GM12873 (cell line): ENCODE measurements at regions not wholly inside any gene's neighbourhood (a gene's known extent, or its start where the extent isn't known, plus 50 kb on each side); places are given as distances from the start of the nearest gene placed in this dataset.

Experiments
- TF ChIP-seq, protein P1 (sequence below): IDR thresholded peaks from 2 replicates; pipeline ENCODE4 v1.5.1; 2012; ENCODE audit warnings: low read depth, mild to moderate bottlenecking, moderate library complexity, low read length, control low read depth; ENCODE audit not compliant: insufficient read depth; ENCODE audit errors: missing control alignments

DNA sequence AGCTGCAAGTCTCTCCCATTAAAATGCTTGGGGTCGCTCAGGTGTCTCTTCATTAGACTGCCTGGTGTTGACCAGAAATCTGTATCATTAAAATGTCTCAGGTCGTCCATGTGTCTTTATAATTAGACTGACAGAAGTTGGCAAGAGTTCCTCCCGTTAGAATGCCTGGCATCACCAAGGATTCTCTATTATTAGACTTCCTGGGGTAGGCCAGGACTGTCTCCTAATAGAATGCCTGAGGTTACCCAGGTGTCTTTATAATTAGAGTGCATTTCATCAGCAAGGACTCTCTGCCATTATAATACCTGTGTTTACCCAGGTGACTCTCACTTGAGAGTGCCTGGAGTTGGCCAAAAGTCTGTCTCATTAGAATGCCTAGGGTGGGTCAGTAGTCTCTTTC lies 1537.2 kb downstream of the UQCRFS1 start:
- TF ChIP-seq, protein P1, sequence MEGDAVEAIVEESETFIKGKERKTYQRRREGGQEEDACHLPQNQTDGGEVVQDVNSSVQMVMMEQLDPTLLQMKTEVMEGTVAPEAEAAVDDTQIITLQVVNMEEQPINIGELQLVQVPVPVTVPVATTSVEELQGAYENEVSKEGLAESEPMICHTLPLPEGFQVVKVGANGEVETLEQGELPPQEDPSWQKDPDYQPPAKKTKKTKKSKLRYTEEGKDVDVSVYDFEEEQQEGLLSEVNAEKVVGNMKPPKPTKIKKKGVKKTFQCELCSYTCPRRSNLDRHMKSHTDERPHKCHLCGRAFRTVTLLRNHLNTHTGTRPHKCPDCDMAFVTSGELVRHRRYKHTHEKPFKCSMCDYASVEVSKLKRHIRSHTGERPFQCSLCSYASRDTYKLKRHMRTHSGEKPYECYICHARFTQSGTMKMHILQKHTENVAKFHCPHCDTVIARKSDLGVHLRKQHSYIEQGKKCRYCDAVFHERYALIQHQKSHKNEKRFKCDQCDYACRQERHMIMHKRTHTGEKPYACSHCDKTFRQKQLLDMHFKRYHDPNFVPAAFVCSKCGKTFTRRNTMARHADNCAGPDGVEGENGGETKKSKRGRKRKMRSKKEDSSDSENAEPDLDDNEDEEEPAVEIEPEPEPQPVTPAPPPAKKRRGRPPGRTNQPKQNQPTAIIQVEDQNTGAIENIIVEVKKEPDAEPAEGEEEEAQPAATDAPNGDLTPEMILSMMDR: no peak

DNA sequence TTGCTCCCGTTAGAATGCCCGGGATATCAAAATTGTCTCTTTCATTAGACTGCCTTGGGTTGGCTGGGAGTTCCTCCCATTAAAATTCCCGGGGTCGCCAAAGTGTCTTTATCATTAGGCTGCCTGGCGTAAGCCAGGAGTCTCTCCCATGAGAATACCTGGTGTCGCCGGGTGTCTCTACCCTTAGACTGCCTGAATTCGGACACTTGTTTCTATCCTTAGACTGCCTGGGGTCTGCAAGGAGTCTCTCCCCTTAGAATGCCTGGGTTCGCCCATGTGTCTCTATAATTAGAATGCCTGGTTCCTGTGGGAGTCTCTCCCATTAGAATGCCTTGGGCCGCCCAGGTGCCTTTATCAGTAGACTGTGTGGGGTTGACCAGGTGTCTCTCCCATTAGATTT lies 1538.2 kb downstream of the UQCRFS1 start:
- TF ChIP-seq, protein P1: no peak

DNA sequence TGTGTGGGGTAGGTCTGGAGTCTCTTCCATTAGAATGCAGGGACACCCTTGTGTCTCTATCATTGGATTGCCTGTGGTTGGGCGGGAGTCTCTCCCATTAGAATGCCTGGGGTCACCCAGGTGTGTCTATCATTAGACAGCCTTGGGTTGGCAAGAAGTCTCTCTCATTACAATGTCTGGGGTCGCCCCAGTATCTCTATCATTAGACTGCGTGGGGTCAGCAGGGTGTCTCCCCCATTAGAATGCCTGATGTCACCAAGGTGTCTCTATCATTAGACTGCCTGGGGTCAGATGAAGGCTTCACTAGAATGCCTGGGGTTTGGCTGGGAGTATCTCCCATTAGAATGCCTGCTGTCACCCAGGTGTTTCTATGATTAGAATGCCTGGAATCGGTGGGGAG lies 1539.0 kb downstream of the UQCRFS1 start:
- TF ChIP-seq, protein P1: no peak

DNA sequence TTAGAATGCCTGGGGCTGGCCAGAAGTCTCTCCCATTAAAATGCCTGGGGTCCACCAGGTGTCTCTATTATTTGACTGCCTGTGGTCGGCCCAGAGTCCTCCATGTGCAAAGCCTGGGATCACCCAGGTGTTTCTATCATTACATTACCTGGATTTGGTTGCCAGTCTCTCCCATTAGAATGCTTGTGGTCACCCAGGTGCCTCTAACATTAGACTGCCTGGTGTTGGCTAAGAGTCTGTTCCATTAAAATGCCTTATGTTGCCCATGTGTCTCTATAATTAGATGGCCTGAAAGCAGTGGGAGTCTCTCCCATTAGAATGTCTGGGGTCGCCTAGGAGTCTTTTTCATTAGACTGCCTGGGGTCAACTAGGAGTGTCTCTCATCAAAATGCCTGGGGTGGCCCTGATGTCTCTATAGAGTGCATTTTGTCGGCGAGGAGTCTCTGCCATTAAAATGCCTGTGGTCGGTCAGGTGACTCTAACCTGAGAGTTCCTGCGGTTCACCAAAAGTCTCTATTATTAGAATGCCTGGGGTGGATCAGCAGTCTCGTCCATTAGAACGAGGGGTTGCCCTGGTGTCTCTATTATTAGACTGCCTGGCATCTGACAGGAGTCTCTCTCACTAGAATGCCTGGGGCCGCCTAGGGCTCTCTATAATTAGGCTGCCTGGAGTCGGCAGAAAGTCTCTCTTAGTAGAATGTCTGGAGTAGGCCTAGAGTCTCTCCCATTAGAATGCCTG lies 1540.5 kb downstream of the UQCRFS1 start:
- TF ChIP-seq, protein P1: no peak

DNA sequence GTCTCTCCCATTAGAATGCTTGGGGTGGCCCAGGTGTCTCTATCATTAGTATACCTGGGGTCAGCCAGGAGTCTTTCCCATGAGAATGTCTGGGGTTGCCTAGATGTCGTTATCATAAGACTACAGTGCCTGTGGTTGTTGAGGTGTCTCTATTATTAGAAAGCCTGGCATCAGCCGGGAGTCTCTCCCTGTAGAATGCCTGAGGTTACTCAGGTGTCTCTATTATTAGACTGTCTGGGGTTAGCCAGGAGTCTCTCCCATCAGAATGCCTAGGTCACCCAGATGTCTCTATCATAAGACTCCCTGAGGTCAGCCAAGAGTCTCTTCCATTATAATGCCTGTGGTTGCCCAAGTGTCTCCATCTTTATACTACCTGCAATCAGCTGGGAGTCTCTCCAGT lies 1541.1 kb downstream of the UQCRFS1 start:
- TF ChIP-seq, protein P1: no peak

DNA sequence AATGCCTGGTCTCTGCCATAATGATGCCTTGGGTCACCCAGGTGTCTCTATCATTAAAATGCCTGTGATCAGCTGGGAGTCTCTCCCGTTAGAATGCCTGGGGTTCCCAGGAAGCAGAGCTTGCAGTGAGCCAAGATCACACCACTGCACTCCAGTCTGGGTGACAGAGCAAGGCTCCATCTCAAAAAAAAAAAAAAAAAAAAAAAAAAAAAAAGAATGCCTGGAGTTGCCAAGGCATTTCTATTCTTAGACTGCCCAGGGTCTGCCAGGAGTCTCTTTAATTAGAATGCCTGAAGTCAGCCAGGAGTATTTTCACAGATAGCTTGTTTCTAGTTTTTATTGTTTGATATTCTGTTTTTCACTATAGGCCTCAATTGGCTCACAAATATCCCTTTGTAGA lies 1552.5 kb downstream of the UQCRFS1 start:
- TF ChIP-seq, protein P1: no peak

DNA sequence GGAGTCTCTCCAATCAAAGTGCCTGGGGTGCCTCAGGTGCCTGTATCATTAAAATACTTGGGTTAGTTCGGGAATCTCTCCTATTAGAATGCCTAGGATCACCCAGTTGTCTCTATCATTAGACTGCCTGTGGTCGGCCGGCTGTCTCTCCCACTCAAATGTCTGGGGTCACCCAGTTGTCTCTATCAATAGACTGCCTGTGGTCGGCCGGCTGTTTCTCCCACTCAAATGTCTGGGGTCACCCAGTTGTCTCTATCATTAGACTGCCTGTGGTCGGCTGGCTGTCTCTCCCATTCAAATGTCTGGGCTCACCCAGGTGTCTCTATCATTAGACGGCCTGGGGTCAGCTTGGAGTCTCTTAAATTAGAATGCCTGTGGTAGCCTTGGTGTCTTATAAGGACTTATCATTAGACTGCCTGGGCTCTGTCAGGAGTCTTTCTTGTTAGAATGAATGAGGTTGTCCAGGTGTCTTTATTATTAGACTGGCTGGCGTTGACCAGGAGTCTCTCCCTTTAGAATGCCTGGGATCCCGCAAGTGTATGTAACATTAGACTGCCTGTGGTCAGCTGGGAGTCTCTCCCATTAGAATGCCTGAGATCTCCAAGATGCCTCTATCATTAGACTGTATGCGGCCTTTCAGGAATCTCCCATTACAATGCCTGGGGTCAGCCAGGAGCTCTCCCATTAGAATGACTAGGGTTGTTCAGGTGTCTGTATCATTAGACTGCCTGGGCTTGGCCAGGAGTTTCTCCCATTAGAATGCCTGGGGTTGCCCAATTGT lies 1555.5 kb downstream of the UQCRFS1 start:
- TF ChIP-seq, protein P1: no peak
